GM12891 (cell line): ENCODE measurements at regions not wholly inside any gene's neighbourhood (a gene's known extent, or its start where the extent isn't known, plus 50 kb on each side); places are given as distances from the start of the nearest gene placed in this dataset.

Experiments
- POLR2A ChIP-seq: IDR thresholded peaks from 2 replicates; pipeline ENCODE4 v1.6.1; 2011; ENCODE audit warnings: low read depth, low read length, control low read depth
- POLR2AphosphoS5 ChIP-seq: IDR thresholded peaks from 2 replicates; pipeline ENCODE4 v1.6.1; 2011; ENCODE audit warnings: low read depth, low read length, control low read depth
- POU2F2 ChIP-seq: IDR thresholded peaks from 2 replicates; pipeline ENCODE4 v1.6.1; 2011; ENCODE audit warnings: low read depth, mild to moderate bottlenecking, control low read depth, low read length, moderate library complexity
- SPI1 ChIP-seq: IDR thresholded peaks from 2 replicates; pipeline ENCODE4 v1.6.1; 2011; ENCODE audit warnings: low read depth, low read length, control low read depth
- TAF1 ChIP-seq: IDR thresholded peaks from 2 replicates; pipeline ENCODE4 v1.6.1; 2011; ENCODE audit warnings: low read depth, low read length, control low read depth

DNA sequence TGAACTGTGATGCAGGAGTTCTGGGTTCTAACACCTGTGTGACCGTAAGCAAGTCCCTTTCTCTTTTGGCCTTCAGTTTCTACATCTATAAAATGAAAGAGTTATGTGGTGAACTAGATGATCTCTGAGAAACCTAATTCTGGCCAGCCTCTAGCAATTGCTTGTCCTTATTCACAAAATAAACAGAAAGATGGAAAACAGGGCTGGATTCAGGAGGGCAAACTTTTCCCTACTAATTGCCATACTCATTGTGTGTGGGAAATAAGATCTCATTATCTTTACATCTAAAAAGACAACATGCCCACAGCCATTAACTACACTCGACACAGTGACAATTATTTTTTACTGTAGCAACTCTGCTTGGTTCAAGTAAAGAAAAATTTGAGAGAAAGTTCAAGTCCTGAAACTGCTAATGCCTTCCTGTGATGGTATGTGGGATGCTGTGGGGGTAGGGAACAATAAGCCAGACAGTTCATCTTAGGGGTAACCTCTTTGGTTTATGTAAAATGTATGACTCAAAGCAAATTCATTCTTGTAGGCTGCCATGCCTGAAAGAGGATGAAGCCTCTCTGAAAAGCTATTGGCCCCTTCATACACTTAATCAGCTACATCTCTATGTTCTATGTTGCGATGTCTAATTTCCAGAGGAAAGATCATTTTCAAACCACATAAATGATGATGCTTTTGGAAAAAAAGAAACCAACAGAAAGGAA, 177.6 kb upstream of the BCL6 start:
- TF ChIP-seq POLR2AphosphoS5 (no peak), POLR2A (no peak), SPI1 (no peak), TAF1 (no peak), POU2F2 (no peak)
